NOMO-1 treated with DMSO at 0.1 percent for 48 hours (cell line): ENCODE measurements at regions not wholly inside any gene's neighbourhood (a gene's known extent, or its start where the extent isn't known, plus 50 kb on each side); places are given as distances from the start of the nearest gene placed in this dataset.
"Not testable (repeated sequence)": the region's sequence is repeated elsewhere in the genome, so short reads cannot be mapped to it uniquely, and the experiment has no call there.

Experiments used
- DNase-seq: peaks from one replicate; lab custom pipeline; 2025; ENCODE audit not compliant: unreplicated experiment; lab: John Stamatoyannopoulos, UW

- DNase-seq: not testable (repeated sequence)
Observed at GRCh38 chr4:27813699-27814425, 953.2 kb downstream of the STIM2 start.

GRCh38 chr4:27819246-27819645 is 958.6 kb downstream of the STIM2 start:
- no peak for DNase-seq

DNA sequence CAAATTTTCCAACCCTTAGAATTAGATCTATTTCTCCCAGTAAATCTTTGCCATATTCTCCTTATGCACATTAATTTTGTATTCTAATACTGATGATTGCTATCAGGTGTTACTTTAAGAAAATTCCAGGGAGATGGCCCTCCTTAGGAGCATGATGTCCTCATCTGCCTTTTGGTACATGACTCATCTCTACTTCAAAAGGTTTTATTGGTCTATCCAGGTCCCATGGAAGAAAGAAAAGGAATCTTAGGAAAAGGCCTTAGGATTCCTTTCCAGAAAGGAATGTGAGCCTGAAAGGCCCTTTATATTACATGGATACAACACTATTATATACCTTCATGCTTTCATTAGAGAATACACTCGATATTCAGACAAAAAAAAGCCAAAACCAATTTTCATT is 968.2 kb downstream of the STIM2 start:
- no peak for DNase-seq

GRCh38 chr4:27830251-27830650 is 969.6 kb downstream of the STIM2 start:
- no peak for DNase-seq

DNA sequence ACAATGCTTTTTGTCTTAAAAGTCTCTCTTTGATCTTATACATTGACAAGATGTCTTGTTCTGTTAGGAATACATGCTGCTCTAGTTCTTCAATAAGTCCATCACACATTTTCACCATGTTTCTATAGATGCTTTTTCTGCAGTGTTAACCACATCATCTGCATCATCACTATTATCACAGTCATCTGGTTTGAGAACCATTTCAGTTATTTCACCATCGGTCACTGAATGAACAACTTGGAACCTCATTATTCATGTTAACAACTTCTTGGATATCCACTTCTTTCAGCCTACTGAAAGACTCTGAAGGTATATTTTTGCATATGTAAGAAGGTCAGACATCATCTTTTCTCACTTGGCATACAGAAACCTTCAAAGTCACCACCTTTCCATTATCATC is 975.2 kb downstream of the STIM2 start:
- no peak for DNase-seq

DNA sequence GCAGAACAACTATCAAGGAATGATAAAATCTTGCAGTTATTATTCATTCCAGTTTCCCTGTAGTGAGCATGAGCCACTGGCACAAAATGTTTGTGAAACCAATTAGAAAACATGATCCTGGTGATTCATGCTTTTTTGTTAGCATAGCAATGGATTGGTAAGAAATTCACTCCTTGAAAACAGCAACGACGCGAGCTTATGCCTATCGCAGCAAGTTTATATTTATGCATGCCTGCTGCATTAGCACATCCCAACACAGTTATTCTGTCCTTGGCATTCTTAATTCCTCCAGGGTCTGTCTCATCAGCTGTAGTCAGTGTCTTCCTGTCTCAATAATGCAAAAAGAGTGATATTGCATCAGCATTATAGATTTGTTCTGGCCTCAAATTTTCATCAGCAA is 975.9 kb downstream of the STIM2 start:
- DNase-seq: no peak

GRCh38 chr4:27843776-27844175 is 983.1 kb downstream of the STIM2 start:
- DNase-seq: no peak

DNA sequence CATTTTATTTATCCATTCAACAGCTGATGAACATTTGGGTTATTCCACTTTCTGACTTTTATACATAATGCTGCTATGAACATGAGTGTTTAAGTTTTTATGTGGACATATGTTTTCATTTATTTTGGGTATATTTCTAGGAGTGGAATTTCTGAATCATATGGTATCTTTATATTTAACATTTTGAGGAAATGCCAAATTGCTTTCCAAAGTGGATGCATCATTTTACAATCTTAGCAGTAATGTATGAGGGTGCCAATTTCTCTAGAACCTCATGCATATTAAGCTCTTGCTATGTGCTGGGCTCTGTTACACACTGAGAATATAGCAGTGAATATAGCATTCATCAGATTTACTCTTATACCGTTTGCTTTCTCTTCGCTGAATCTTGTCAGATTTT is 983.7 kb downstream of the STIM2 start:
- DNase-seq: no peak

DNA sequence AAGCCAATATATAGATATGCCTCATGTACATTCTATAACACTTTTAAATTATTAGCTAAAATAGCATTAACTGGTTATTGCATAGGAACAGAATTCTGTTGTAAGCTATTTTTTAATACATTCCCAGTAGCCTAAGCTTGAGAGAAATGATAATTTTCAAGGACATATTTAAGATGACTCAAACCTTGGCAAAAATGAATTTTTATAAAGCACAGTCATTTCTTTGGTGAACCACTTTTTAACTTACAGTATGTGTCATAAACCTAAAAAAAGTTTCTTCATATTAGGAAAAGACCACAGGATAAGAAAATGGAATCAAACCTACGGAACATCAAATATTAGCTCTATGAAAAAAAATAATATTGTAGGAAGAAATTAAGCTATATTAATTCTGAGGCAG is 986.3 kb downstream of the STIM2 start:
- DNase-seq: no peak

DNA sequence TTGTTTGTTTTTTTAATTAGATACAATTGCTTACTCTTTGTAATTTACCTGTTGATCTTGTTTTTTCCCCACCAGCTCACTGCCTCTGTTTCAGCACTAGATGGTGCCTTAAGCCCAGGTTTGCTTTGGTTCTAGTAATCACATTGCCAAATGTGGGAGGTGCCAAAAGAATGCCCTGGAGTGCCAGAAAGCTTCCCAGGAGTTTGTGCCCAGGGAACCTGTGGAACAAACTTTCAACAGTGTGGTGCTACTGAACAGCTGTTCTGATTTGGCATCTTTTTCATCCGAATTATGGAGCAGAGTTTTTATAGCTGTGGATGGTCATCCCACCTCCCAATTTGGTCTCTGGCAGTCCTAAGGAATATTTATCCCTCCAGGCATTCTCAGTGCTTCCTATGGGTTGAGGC is 1000.7 kb downstream of the STIM2 start:
- DNase-seq: no peak

- no peak for DNase-seq
Observed at GRCh38 chr4:27861802-27862201, 1001.2 kb downstream of the STIM2 start.

- DNase-seq: no peak
Observed at GRCh38 chr4:27873596-27873995, 1013.0 kb downstream of the STIM2 start.

- no peak for DNase-seq
Observed at GRCh38 chr4:27881705-27882104, 1021.1 kb downstream of the STIM2 start.

GRCh38 chr4:27886120-27886519 is 1025.5 kb downstream of the STIM2 start:
- no peak for DNase-seq

DNA sequence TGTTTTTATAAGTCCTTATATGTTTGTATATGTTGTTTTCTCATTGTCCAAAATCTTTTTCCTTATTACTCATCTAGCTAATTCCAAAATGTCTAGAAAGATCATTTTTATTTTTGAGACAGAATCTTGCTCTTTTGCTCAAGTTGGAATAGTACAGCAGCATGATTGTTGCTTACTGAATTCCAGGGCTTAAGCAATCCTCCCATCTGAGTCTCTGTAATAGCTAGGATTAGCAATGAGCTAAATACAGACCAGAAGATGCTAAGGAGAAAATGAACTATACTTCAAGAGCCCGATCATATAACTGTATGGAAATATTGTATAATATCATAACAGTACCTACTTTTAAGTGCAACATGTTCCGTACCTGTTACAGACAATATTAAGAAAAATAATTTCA is 1027.0 kb downstream of the STIM2 start:
- no peak for DNase-seq

DNA sequence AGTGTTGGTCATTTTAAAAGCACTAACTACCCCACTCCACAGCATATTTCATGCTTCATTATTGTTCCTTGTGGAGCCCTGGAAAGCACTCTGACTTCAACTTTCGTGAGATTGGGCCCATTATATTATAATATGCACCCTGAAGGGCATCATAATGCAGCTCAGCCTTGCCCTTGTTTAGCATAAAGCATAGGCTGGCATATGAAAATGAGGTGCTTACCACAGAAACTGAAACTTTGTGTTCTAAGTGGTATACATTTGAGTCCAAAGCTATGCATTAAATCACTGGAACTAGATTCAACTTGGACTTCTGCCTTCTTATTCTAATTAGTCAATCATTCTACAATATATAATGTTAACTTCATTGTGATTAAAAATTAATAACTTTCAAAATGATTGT is 1027.9 kb downstream of the STIM2 start:
- no peak for DNase-seq

- DNase-seq: no peak
Observed at GRCh38 chr4:27894951-27895350, 1034.3 kb downstream of the STIM2 start.

GRCh38 chr4:27908356-27908755 is 1047.7 kb downstream of the STIM2 start:
- no peak for DNase-seq

- DNase-seq: no peak
Observed at GRCh38 chr4:27910227-27910626, 1049.6 kb downstream of the STIM2 start.

DNA sequence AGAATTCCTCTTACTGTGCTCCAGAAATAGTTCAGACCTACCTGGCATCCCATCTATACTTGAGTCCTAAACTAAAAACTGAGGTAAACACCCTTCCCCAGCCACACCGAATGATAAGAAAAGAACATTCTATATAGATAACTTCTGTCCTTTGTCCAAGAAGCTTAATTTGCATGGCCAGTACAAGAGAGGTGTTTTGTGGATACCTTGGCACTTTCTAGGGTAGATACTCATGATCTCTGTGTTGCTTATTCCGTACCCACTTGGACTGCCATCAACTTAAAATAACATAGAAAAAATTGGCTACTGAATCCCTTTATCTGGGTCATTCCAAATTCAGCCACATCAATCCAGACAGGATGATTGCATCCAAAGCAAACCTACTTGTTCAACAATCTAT is 1050.4 kb downstream of the STIM2 start:
- no peak for DNase-seq

- DNase-seq: no peak
Observed at GRCh38 chr4:27913738-27914137, 1053.1 kb downstream of the STIM2 start.

DNA sequence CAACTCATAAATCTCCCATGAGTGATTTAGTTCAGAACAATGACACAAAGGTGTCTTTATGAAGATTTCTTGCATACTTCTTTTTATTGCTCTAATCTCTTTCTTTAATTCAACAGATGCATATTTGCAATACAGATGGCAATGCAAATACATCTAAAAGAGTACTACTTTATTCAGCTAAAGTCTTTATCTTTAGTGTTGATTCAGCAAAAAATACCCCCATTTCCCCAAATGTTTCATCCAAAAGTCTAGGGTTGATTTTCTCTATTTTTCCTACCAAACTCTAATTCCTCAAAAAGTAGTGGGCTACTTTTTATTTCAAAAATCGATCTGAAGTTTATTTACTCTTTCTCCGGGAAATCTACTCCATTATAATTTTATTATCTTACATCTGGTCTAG is 1055.2 kb downstream of the STIM2 start:
- no peak for DNase-seq

DNA sequence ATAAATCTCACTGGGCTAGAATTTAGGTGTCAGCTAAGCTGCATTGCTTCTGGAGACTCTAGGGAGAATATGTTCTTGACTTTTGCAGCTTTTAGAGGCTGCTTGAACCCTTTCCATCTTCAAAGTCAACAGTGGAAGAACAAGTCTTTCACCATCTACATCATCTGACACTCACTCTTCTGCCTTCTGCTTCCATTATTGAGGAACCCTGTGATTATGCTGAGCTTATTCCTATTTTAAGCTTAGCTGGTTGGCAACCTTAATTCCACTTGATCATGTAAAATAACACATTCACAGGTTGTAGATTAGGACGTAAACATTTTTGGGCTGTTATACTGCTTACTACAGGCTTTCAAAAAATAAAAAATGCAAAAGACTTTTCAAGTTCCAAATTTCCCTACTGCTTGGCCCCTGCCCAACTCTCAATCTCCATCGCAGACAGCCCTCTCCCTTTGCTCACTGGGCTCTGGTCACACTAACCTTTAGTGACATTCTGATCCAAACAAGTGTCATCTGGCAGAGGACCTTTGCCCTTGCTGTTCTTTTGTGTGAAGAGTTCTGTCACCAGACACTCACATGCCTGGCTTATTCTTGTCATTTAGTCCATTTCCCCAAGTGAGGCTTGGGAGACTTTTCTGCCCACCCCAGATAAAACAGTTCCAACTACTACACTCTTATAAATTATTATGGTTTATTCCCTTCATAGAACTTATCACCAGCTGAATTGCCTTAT is 1056.0 kb downstream of the STIM2 start:
- no peak for DNase-seq
